DMS53 treated with DMSO at 0.1 percent for 48 hours (cell line): ENCODE measurements at regions not wholly inside any gene's neighbourhood (a gene's known extent, or its start where the extent isn't known, plus 50 kb on each side); places are given as distances from the start of the nearest gene placed in this dataset.
A peak's percentile ranks its signal among the peaks of the same experiment; 100 is the strongest.
"Not testable (repeated sequence)": the region's sequence is repeated elsewhere in the genome, so short reads cannot be mapped to it uniquely, and the experiment has no call there.

Experiments
- DNase-seq: peaks from one replicate; lab custom pipeline; 2025; ENCODE audit not compliant: unreplicated experiment; lab: John Stamatoyannopoulos, UW

GRCh38 chr7:35970458-35970857 is 169.6 kb downstream of the SEPTIN7 start:
- DNase-seq = no peak

- DNase-seq = peak; percentile 2
Measured at GRCh38 chr7:35971133-35971891, 170.5 kb downstream of the SEPTIN7 start.

DNA sequence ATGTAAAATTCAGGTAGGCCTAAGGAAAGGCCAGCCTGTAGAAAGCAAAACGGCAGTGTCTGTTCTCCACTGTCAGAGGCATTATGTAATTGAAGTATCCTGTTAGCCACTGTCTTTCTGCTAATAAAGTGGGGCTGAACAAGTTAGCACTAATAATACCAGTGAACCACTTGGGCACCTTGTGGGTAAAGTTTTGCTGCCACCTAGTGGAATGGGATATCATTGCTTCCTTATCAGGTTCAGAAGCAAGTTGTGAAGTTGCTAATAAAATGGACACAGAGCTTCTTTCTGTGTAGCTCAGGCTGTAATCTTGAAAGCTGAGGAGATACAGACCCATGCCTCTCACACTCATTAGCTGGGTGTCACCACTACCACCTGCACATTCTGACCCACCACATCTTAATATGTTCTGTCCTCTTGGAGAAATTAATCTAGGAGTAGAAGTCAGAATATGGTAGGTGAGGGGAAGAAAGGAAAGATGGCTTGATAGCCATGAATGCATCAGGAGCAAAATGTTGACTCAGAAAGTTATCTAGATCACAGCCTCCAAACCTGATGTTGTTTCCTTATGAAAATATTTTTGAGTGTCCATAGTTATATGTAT is 175.1 kb downstream of the SEPTIN7 start:
- DNase-seq = peak; percentile 69

GRCh38 chr7:35978816-35979640 is 174.0 kb upstream of the EEPD1 start:
- DNase-seq = not testable (repeated sequence)

DNA sequence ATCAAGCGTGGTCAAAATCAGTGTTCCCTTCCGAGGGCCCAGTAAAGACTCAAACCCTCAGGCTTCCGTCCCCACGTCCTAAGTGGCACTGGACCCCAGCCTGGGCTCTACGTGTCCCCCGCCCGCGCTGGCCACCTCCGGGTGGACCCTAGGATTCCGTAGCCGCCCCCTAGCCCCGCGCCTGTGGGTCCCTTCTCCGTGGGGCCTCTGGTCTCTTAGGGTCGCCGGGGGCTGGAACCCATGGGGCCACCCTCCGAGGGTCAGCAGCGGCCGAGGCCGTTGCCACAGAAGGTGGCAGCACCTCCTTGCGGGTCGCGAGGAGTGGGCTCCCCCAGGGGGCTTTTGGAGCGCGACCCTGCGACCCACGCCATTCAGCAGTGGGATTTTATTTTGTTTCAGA is 170.5 kb upstream of the EEPD1 start:
- no peak for DNase-seq

DNA sequence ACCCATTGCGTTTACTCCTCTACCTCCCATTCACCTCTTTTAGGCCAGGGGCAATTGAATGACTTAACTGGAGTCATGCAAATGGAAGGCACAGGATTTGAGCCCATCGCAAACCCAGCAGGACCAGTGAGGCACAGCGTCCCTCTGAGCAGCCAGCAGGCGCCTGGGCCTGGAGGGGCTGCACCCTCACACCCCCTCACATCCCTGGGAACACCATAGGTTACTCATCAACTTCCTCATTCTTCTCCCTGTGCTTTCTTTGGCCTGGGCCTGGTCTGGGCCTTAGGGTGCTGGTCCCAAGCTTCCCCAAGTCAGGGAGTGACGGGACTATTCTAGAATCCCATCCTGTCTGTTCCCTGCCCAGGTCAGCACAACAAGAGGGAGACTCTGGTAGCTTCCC is 169.4 kb upstream of the EEPD1 start:
- DNase-seq = no peak

DNA sequence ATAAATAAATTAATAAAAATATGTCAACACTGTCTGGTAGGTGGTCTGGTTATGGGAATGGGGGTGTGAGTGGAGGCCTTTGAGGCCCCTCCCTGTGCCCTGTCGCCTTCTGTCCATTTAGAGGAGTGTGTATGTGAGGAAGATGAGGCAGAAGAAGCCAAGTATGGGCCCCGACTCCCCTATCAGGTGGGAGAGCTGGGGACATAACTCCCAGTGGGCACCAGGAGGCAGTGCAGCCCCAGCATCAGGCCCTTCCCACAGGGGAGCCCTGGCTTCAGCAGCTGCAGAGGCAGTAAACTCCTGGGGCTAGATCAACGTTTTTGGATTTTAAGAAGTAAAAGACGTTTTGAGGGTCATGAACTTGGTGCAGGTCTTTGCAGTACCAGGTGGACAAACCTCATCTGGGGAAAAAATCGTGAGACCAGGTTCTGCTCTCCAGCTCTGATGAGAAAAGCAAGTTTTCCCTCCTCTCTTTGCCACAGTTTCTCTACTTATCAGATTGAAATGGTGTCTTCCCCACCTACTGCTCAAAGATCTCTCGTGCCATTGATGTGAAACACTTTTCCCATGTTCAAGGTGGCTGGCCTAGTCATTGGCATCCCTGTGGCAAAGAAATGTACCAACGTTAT is 167.8 kb upstream of the EEPD1 start:
- DNase-seq = peak; percentile 53

DNA sequence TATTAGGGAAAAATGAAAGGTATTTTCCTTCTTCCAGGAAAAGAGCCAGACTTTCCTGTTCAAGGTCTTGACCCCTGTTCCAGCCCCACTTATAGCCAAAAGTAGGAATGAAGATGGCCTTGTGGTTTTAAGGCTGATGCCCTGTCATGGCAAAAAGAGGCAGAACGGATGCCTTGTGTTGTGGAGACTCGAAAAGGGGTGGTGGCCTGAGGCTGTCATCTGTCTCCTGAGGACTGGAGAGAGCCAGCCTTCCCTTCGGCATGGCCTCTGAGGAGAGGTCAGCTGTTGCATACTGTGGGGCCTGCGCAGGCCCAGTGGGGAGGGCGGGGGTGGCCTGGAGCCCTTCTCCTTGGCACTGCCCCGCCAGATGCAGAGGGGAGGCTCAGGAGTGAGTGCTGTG is 166.0 kb upstream of the EEPD1 start:
- DNase-seq = no peak

GRCh38 chr7:35988105-35988504 is 164.9 kb upstream of the EEPD1 start:
- no peak for DNase-seq

DNA sequence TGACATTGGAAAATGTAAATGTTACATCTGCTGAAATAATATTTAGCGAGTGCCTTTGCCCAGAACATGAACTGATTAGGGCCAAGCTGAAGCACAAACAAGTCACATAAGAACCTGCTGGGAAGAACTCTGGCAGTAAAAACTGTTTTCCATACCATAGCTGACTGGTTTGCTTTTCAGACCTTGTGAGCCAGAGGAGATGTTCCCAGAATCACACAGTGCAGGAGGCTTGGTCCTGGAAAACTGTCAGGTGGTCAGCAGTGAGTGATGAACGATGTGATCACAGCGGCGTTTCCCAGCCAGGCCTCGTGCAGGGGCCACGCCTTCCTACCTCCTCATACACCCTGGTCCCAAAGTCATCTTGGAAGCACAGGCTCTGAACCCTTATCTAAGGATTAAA is 164.2 kb upstream of the EEPD1 start:
- no peak for DNase-seq

DNA sequence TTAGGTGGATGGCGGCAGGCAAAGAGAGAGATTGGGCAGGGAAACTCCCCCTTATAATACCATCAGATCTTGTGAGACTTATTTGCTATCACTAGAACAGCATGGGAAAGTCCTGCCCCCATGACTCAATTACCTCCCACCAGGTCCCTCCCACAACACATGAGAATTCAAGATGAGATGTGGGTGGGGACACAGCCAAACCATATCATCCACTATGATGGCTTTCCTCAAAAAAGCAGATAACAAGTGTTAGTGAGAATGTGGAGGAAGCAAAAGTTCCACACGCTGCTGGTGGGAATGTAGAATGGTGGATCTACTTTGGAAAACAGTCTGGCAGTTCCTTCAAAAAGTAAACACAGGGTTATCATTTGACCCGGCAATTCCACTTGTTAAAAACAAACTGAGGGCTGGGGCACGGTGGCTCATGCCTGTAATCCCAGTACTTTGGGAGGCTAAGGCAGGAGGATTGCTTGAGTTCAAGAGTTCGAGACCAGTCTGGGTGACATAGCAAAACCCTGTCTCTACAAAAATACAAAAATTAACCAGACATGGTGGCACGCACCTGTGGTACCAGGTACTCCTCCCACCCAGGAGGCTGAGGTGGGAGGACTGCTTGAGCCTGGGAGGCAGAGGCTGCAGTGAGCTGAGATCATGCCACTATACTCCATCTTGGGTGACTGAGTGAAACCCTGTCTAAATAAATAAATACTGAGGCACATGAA is 161.4 kb upstream of the EEPD1 start:
- no peak for DNase-seq

- DNase-seq = no peak
Measured at GRCh38 chr7:35992436-35992835, 160.6 kb upstream of the EEPD1 start.

GRCh38 chr7:35993113-35993512 is 159.9 kb upstream of the EEPD1 start:
- no peak for DNase-seq

- DNase-seq = peak; percentile 60
Measured at GRCh38 chr7:35993676-35994606, 159.1 kb upstream of the EEPD1 start.

GRCh38 chr7:35995334-35995733 is 157.7 kb upstream of the EEPD1 start:
- no peak for DNase-seq

GRCh38 chr7:35998481-35998880 is 154.6 kb upstream of the EEPD1 start:
- DNase-seq = no peak

DNA sequence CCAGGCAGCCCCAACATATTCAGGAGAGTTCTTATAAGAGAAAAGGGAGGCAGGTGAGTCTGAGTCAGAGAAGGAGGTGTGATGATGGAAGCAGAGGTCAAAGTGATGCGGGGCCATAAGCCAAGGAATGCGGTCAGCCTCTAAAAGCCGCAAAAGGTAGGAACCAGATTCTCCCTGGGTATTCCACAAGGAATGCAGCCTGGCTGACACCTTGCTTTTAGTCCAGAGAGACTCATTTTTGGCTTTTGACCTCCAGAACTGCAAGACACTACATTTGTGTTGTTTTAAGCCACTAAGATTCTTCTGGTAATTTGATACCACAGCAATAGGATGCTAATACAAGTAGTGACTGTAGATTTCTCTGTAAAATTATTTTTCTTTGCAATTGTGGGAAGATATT is 151.5 kb upstream of the EEPD1 start:
- DNase-seq = no peak

GRCh38 chr7:36002900-36003299 is 150.2 kb upstream of the EEPD1 start:
- DNase-seq = no peak

- DNase-seq = no peak
Measured at GRCh38 chr7:36003343-36003742, 149.7 kb upstream of the EEPD1 start.

- no peak for DNase-seq
Measured at GRCh38 chr7:36005293-36005692, 147.8 kb upstream of the EEPD1 start.
